Skin epidermis (tissue), 12 donors: ENCODE measurements at regions not wholly inside any gene's neighbourhood (a gene's known extent, or its start where the extent isn't known, plus 50 kb on each side); places are given as distances from the start of the nearest gene placed in this dataset.
A peak's percentile ranks its signal among the peaks of the same experiment; 100 is the strongest.

ENCODE experiments used
- H3K27ac ChIP-seq, 21 experiments: fragments of 200-600 bp; sonication (generic) in 11 of 21; one replicate each; pipeline ENCODE4 v1.5.0; 2020; ENCODE audit warnings: mild to moderate bottlenecking in 3 of 21, inconsistent platforms in 2 of 21, moderate library complexity in 2 of 21
- H3K4me3 ChIP-seq, 7 experiments: fragments of 200-600 bp; sonication (generic) in 2 of 7; one replicate each; pipeline ENCODE4 v1.5.0; 2020; ENCODE audit warnings: inconsistent platforms in 2 of 7, mild to moderate bottlenecking in 2 of 7, moderate library complexity in 1 of 7

GRCh38 chr6:117165911-117166499 is 99.4 kb upstream of the VGLL2 start:
- no peak overlapping the region for H3K4me3 ChIP-seq
- no peak overlapping the region for H3K27ac ChIP-seq

- H3K4me3 ChIP-seq, result no peak overlapping the region
These were observed 97.7 kb upstream of the VGLL2 start for GRCh38 chr6:117167520-117168271.

GRCh38 chr6:117168296-117169063 is 96.9 kb upstream of the VGLL2 start:
- Histone ChIP-seq H3K4me3 (no peak overlapping the region), H3K27ac (no peak overlapping the region)

More at GRCh38 chr6:117167520-117168271, 97.7 kb upstream of the VGLL2 start:
- no peak overlapping the region for H3K27ac ChIP-seq

GRCh38 chr6:117169064-117169665 is 96.2 kb upstream of the VGLL2 start:
- H3K4me3 ChIP-seq, result no peak overlapping the region
- no peak overlapping the region for H3K27ac ChIP-seq

- Histone ChIP-seq H3K4me3 (no peak overlapping the region), H3K27ac (no peak overlapping the region)
These were observed 95.5 kb upstream of the VGLL2 start for GRCh38 chr6:117169781-117170281.

- Histone ChIP-seq H3K27ac (no peak overlapping the region), H3K4me3 (no peak overlapping the region)
These were observed 90.5 kb upstream of the VGLL2 start for GRCh38 chr6:117174835-117175360.

GRCh38 chr6:117188627-117189201 is 76.6 kb upstream of the VGLL2 start:
- H3K4me3 ChIP-seq, result no peak overlapping the region
- H3K27ac ChIP-seq, result no peak overlapping the region

GRCh38 chr6:117191009-117191408 is 74.3 kb upstream of the VGLL2 start:
- Histone ChIP-seq H3K27ac (no peak overlapping the region), H3K4me3 (no peak overlapping the region)

GRCh38 chr6:117191448-117191847 is 73.9 kb upstream of the VGLL2 start:
- no peak overlapping the region for H3K4me3 ChIP-seq
- H3K27ac ChIP-seq, result no peak overlapping the region

GRCh38 chr6:117194271-117194670 is 71.1 kb upstream of the VGLL2 start:
- Histone ChIP-seq H3K4me3 (no peak overlapping the region), H3K27ac (no peak overlapping the region)

GRCh38 chr6:117194978-117195377 is 70.4 kb upstream of the VGLL2 start:
- peak overlapping the region in 1 of 21 experiments; percentile 8 for H3K27ac ChIP-seq

GRCh38 chr6:117195728-117196127 is 69.6 kb upstream of the VGLL2 start:
- Histone ChIP-seq H3K4me3 (no peak overlapping the region), H3K27ac (peak overlapping the region in 1 of 21 experiments; percentile 3)

More at GRCh38 chr6:117194978-117195377, 70.4 kb upstream of the VGLL2 start:
- no peak overlapping the region for H3K4me3 ChIP-seq

- Histone ChIP-seq H3K27ac (no peak overlapping the region), H3K4me3 (no peak overlapping the region)
These were observed 65.3 kb upstream of the VGLL2 start for GRCh38 chr6:117200067-117200466.

- Histone ChIP-seq H3K27ac (no peak overlapping the region), H3K4me3 (no peak overlapping the region)
These were observed 60.5 kb upstream of the VGLL2 start for GRCh38 chr6:117204903-117205302.

GRCh38 chr6:117205876-117206275 is 59.5 kb upstream of the VGLL2 start:
- no peak overlapping the region for H3K4me3 ChIP-seq
- H3K27ac ChIP-seq, result no peak overlapping the region

GRCh38 chr6:117206522-117206921 is 58.8 kb upstream of the VGLL2 start:
- Histone ChIP-seq H3K4me3 (no peak overlapping the region), H3K27ac (no peak overlapping the region)

- H3K27ac ChIP-seq, result no peak overlapping the region
- no peak overlapping the region for H3K4me3 ChIP-seq
These were observed 58.2 kb upstream of the VGLL2 start for GRCh38 chr6:117206944-117207687.

GRCh38 chr6:117210279-117210678 is 55.1 kb upstream of the VGLL2 start:
- H3K4me3 ChIP-seq, result no peak overlapping the region
- no peak overlapping the region for H3K27ac ChIP-seq
